SK-N-MC (cell line): ENCODE measurements at regions not wholly inside any gene's neighbourhood (a gene's known extent, or its start where the extent isn't known, plus 50 kb on each side); places are given as distances from the start of the nearest gene placed in this dataset.

Experiments
- EZH2 ChIP-seq: fragments of 200-600 bp; sonication (generic); IDR thresholded peaks from one replicate; pipeline ENCODE4 v1.6.1; 2017; ENCODE audit warnings: antibody characterized with exemption
- POLR2AphosphoS5 ChIP-seq: IDR thresholded peaks from 2 replicates; pipeline ENCODE4 v1.6.1; 2012; ENCODE audit warnings: mild to moderate bottlenecking, low read depth, low read length, borderline replicate concordance

DNA sequence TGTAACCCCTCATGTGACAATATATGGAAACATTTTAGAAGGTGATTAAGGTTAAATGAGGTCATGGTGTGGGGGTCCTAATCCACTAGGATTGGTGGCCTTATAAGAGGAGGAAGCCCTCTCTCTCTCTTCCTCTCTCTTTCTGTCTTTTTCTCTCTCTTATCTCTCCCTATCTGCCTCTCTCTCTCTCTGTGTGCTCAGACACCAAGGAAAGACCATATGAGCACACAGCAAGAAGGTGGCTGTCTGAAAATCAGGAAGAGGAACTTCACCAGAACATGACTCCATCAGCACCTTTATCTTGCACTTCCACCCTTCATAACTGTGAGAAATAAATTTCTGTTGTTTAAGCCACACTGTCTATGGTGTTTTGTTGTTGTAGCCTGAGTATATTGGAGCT is 1472.2 kb downstream of the PCDH7 start:
- TF ChIP-seq POLR2AphosphoS5 (no peak), EZH2 (no peak)
